Rectal smooth muscle tissue (tissue), 1 donor: ENCODE measurements at regions not wholly inside any gene's neighbourhood (a gene's known extent, or its start where the extent isn't known, plus 50 kb on each side); places are given as distances from the start of the nearest gene placed in this dataset.
"Not testable (repeated sequence)": the region's sequence is repeated elsewhere in the genome, so short reads cannot be mapped to it uniquely, and the experiment has no call there.

Source experiments
- H3K27ac ChIP-seq: one replicate; pipeline ENCODE4 v1.7.0; 2013; ENCODE audit warnings: low read depth, low read length, inconsistent platforms
- H3K27me3 ChIP-seq: one replicate; pipeline ENCODE4 v1.7.0; 2013; ENCODE audit warnings: low read length; ENCODE audit not compliant: control insufficient read depth, insufficient read depth
- H3K36me3 ChIP-seq: one replicate; pipeline ENCODE4 v1.7.0; 2013; ENCODE audit warnings: low read length; ENCODE audit not compliant: control insufficient read depth, insufficient read depth
- H3K4me1 ChIP-seq: one replicate; pipeline ENCODE4 v1.7.0; 2013; ENCODE audit warnings: low read length; ENCODE audit not compliant: control insufficient read depth, insufficient read depth
- H3K4me3 ChIP-seq: one replicate; pipeline ENCODE4 v1.7.0; 2013; ENCODE audit warnings: low read length
- H3K9ac ChIP-seq: one replicate; pipeline ENCODE4 v1.7.0; 2013; ENCODE audit warnings: low read length

DNA sequence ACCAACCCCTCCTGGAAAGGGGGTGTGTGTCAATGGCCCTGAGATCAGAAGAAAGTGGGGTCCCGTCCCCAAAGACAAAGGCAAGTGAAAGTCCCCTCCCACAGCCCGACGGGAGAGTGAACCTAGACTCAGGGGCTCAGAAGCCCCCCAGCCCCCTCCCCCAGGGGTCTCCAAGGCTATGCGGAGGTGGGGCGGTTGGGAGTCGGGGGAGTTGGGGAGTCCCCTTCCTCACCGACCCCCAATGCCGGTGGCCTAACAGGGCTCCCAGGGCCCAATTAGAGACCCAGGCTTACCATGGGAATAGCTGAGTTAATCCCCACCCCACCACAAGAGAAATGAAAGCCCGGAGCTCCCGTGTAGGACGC is 105.4 kb downstream of the SPATA31A6 start:
- H3K27ac ChIP-seq, H3K27me3 ChIP-seq, H3K9ac ChIP-seq, H3K4me3 ChIP-seq, H3K36me3 ChIP-seq, H3K4me1 ChIP-seq: not testable (repeated sequence)

- not testable (repeated sequence) for H3K27me3 ChIP-seq, H3K36me3 ChIP-seq, H3K4me1 ChIP-seq, H3K4me3 ChIP-seq, H3K27ac ChIP-seq, H3K9ac ChIP-seq
These were observed 116.7 kb downstream of the SPATA31A6 start for GRCh38 chr9:42300124-42300523.

- not testable (repeated sequence) for H3K4me1 ChIP-seq
These were observed 123.2 kb downstream of the SPATA31A6 start for GRCh38 chr9:42306625-42307024.

GRCh38 chr9:42307449-42307848 is 124.0 kb downstream of the SPATA31A6 start:
- H3K27ac ChIP-seq, H3K36me3 ChIP-seq, H3K4me1 ChIP-seq, H3K4me3 ChIP-seq, H3K27me3 ChIP-seq, H3K9ac ChIP-seq: not testable (repeated sequence)

More at GRCh38 chr9:42306625-42307024, 123.2 kb downstream of the SPATA31A6 start:
- not testable (repeated sequence) for H3K27me3 ChIP-seq, H3K36me3 ChIP-seq, H3K9ac ChIP-seq, H3K27ac ChIP-seq, H3K4me3 ChIP-seq

DNA sequence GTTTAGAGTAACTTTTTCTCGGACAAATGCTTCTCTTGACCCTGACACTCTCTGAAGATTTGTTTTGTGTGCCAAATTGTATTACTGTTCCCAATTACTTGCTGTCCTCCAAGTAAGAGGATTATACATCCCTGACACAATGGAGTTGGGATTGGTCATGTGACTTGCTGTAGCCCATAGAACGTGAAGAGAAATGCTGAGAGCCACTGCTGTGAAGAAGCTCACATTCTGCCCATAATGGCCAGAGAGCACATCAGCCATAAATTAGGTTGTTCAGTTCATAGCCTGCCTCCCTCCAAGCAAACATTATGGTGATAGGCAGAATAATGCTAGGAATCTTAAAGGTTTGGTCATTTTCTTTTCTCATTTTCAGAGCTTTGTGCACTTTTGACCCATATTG is 127.5 kb downstream of the SPATA31A6 start:
- not testable (repeated sequence) for H3K27me3 ChIP-seq, H3K4me3 ChIP-seq, H3K36me3 ChIP-seq, H3K27ac ChIP-seq, H3K9ac ChIP-seq, H3K4me1 ChIP-seq

DNA sequence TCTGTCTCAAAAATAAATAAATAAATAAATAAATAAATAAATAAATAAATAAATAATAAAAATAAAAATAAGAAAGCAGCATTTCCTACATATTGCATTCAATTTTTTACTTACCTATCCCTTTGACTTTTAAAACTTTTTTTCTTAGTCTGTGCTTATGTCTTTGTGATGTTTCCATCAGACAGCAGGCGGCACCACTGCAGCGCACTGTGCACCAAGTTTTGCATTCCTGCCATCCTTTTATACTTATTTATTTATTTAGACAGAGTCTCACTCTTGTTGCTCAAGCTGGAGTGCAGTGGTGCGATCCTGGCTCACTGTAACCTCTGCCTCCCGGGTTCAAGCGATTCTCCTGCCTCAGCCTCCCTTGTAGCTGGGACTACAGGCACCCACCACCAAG is 132.6 kb downstream of the SPATA31A6 start:
- H3K9ac ChIP-seq, H3K4me3 ChIP-seq, H3K27me3 ChIP-seq, H3K27ac ChIP-seq, H3K36me3 ChIP-seq, H3K4me1 ChIP-seq: not testable (repeated sequence)

- not testable (repeated sequence) for H3K4me1 ChIP-seq, H3K27me3 ChIP-seq, H3K4me3 ChIP-seq, H3K27ac ChIP-seq, H3K9ac ChIP-seq, H3K36me3 ChIP-seq
These were observed 134.2 kb downstream of the SPATA31A6 start for GRCh38 chr9:42317677-42318076.

DNA sequence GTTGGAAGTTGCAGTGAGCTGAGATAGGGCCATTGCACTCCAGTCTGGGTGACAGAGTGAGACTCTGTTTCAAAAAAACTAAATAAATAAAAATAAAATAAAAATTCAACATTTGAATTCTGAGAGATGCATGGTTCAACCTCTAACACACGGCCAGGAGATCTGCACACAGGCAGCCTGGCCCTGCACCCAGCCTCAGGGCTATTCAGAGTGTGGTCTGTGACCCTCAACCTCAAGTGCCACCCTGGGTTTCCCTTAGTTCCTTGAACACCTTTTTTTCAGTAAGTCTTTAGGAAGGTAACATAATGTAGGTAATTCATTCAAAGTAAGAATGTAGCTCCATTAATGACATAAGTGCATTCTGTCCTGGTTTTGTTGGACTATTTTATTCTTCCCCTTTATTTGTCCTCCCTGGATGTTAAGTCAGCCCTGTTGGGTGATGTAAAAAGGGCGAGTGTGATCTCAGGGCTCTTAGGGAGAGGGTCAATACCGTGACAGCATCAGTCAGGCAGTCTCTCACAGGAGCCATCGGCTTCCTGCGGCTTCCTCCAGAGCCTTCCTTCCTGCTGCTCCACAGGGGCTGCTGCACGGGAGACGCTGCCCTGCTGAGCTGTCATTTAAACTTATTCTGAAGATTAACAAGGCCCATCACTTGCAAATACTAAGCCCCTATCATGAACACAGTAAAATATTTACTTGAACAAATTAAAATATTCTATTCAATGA is 139.8 kb downstream of the SPATA31A6 start:
- not testable (repeated sequence) for H3K4me3 ChIP-seq, H3K27me3 ChIP-seq, H3K4me1 ChIP-seq, H3K9ac ChIP-seq, H3K27ac ChIP-seq, H3K36me3 ChIP-seq

GRCh38 chr9:42325142-42325541 is 141.7 kb downstream of the SPATA31A6 start:
- H3K4me3 ChIP-seq, H3K9ac ChIP-seq, H3K27me3 ChIP-seq, H3K4me1 ChIP-seq, H3K36me3 ChIP-seq, H3K27ac ChIP-seq: not testable (repeated sequence)

DNA sequence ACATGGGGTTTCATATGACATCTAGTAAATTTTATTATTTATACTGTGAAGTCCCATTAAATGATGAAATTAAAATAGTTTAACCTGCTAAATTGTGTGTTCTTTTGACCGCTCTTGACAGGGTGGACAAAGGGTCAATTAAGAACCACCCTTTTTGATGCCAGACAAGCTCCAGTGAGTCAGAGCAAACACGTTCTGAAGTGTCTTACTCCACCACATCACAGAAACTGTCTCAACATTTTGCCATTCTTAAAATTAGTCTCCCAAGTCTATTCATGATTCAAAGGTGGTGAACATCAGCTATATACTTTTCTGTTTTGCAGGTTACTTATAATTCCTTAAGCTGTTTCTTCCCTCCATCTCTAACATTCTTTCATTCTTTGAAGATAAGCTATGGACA is 142.1 kb downstream of the SPATA31A6 start:
- H3K27me3 ChIP-seq, H3K9ac ChIP-seq, H3K4me1 ChIP-seq, H3K36me3 ChIP-seq, H3K27ac ChIP-seq, H3K4me3 ChIP-seq: not testable (repeated sequence)

GRCh38 chr9:42326482-42326881 is 143.0 kb downstream of the SPATA31A6 start:
- H3K4me3 ChIP-seq, H3K27me3 ChIP-seq, H3K9ac ChIP-seq, H3K27ac ChIP-seq, H3K36me3 ChIP-seq, H3K4me1 ChIP-seq: not testable (repeated sequence)

DNA sequence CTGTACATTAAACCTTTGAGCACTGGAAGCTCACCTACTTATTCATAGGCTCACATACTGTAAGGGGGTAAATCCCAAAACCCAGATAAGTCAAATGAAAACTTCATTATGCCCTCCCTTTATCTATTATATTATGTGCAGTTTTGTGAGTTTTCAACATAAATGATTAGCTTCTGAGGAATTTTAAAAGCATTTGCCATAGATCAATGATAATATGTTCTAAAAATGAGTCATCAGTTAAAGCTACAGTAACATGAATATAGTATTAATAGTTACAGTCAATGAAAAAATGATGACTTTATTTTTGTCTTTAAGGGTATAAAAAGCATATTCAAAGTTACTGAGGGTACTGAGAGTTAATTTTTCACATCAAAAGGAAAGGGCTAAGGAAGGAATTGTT is 151.9 kb downstream of the SPATA31A6 start:
- H3K27ac ChIP-seq, H3K9ac ChIP-seq, H3K4me3 ChIP-seq, H3K27me3 ChIP-seq, H3K4me1 ChIP-seq, H3K36me3 ChIP-seq: not testable (repeated sequence)

- not testable (repeated sequence) for H3K9ac ChIP-seq, H3K36me3 ChIP-seq, H3K4me3 ChIP-seq, H3K4me1 ChIP-seq, H3K27me3 ChIP-seq, H3K27ac ChIP-seq
These were observed 152.7 kb downstream of the SPATA31A6 start for GRCh38 chr9:42335984-42336657.
